ENCODE measurements at regions not wholly inside any gene's neighbourhood (a gene's known extent, or its start where the extent isn't known, plus 50 kb on each side); places are given as distances from the start of the nearest gene placed in this dataset.

DNA sequence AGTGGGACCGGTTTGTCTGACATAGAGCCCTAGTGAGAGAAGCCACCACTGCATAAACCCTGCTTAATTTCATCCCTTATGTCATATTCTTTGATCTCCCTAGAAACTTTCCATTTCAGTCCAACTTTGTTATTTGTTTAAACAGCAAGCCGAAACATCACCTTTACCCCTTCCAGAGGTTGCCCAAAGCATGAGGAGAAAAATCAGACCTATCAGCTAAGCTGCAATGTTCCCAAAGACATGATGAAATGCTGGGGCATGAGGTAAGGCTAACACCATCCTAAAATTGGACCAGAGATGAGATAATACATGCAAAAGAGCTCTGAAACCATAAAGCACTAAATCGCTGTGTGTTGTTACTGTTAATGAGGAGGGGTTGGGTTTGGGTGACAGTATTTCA lies 447.9 kb upstream of the ACVR2A start:
- DNase-seq = no peak

DNA sequence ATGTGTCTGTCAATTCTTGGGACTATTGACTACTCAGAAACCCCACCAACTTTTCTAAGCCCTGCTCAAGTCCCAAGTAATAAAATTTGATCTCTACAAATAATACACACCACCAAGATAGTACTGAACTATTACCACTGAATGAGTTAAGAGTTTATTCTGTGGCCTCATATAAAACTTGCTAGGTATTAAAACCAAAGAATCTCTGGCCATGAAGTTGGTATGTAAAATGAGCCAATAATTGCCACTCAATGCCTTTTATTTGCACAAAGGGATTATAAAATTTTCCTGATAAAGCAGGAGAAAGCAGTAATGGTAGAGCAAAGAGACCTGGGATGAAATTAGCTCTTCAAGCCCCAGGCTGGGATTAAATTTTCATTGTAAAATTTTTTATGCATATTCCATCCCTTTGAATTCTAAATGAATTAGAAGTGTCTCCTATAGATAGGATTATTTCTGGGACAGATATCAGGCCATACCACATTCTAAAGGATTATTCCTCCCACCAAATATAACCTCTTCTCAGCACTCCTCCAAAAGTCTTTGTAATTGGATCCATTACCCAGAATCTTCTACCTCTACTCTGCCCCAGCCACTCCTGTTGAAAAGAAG lies 450.5 kb upstream of the ACVR2A start:
- no peak for DNase-seq

DNA sequence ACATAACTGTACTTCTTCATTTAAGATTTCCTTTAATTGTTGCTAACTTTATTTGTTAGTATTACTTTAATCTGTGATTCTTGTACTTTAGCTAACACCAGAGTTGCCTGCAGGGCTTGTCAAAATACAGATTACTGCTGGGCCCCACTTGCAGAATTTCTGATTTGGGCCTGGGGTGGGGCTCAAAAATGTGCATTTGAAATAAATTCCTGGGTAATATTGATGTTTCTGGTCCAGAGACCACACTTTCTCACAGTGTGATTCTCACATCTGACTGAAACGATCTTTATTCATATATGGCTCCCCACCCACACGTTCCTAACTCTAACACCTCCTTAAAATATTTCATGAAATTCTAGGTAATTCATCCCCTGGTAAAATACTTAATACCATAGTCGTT lies 452.6 kb upstream of the ACVR2A start:
- no peak for DNase-seq

DNA sequence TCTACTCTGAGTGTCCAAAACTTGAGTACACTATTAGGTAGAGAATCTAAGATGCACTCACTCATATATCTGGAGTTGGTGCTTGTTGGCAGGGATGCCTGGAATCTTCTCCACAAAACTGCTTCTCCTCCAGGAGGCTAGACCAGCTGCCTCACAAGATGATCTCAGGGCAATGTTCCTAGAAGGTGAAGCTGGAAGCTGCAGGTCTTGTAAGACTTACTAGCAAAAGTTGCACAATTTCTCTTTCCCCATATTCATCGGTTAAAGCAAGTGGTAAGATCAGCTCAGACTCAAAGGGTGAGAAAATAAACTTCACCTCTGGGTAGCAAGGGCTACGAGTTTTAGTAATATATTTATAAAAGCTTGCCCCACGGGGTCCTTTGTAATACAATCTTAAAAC lies 454.4 kb upstream of the ACVR2A start:
- no peak for DNase-seq

DNA sequence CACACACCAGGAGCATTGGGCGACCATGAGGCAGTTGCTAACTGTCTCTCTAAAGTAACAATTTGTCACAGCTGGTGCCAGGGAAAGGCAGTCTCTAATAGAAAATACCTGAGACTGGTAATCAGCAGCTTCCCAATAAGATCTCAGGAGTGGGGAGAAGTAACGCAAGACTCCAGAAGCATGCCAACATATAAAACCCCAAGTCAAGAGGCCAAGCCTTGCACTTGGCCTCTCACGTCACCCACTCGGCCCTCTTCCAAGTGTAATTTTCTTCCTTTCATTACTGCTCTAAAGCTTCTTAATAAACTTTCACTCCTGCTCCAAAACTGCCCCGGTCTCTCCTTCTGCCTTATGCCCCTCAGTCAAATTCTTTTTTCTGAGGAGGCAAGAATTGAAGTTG lies 455.6 kb upstream of the ACVR2A start:
- DNase-seq = no peak

DNA sequence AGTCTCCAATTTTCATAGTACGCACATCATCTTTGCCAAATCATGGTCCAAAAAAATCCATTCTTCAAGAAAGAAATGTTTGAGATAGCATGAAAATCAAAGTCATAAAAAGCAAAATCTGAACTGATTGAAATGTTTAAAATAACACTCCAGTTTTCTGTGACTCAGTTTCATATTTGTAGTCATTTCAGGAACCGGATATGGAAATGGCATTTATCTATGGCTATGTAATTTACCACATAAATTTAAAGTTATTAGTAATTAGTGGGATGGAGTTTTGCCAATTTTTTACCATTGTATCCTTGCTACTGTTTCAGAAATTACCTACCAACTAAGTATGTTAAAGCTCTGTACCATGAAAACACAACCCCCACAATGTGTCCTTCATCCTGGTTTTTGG lies 456.6 kb upstream of the ACVR2A start:
- DNase-seq = no peak

DNA sequence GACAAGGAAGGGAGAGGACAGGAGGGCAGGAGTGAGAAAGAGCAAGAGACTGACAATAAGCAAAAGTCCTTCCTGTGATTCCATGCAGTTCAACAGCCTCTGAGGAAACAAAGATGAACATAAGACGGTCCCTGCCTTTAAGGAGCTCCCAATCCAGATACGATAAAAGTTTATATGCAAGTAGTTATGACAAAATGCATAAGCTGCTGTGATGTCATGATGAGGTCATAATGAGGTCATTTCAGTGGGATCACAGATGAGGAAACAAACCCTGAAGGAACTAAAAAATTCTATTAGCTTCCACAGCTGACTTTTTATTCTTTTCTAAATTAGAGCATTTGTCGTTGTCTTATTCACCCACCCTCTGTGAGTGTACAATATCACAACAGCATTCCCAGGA lies 458.5 kb upstream of the ACVR2A start:
- DNase-seq = no peak

DNA sequence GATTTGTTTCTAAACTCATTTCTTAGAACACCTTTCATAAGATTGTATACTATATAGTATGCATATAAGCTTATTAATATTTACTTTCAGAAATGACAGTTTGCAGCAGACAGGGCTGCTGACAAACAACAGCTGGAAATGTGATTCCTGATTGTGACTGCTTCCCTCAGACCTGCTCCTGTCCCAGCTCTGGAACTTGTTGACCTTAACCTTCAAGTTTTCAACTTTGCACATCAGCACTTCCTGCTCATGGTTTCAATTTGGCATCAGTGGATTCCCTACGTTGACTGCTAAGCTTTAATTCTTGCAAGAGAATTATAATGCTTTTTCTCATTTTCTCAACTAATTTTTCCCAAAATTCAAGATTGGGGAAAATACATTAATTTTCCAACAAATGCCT lies 459.2 kb upstream of the ACVR2A start:
- DNase-seq = no peak

DNA sequence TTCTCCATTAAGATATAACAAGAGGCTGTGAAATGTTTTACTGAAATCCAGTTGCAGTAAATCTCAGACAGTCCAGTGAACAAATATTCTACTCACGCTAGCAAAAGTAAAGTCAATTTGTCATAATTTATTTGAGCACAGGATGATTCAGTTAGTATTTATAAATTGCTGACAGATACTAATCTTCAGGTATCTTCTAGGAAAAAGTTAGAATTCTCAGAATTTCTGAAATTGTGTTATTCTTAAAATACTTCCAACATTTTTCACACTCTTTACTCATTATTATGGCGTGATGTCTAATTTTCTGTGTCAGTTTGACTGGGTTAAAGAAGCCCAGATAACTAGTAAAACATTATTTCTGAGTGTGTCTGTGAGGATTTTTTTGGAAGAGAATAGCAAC lies 460.2 kb upstream of the ACVR2A start:
- no peak for DNase-seq

DNA sequence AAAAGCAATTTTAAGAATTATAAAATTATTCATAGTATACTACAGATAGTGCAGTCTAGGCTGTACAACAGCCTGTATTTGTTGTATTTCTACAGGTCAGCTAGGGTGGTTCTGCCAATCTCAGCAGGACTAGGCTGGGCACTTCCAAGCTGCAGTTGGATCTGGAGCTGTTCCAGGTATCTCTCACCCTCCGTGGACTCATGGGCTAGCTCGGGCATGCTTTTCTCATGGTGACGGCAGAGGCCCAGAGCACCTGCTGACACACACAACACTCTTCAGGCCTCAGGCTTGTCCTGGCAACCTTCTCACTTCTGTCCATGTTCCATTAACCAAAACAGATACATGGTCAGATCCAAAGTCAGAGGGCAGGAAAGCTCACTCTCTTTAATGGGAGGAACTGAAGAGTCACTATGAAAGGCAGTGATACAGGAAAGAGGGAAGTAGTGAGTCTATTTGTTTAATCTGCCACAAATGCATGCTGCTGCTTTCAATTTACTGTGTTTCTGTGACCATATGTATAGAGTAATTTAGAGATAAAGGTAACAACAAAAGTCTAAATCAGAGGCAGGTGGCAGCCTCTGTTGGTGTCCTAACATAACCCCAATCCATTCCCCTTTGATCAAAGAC lies 462.4 kb upstream of the ACVR2A start:
- no peak for DNase-seq

DNA sequence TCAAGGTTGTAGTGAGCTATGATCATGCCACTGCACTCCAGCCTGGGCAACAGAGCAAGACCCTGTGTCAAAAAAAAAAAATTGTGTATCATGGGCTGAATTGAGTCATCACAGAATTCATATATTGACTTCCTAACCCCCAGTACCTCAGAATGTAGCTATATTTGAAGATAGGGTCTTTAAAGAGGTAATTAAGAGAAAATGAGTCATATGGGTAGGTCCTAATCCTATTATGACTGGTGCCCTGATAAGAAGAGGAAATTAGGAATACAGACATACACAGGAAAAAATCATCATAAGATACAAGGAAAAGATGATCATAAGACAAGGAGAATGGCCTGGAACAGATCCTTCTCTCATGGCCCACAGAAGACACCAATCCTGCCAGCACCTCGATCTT lies 466.4 kb upstream of the ACVR2A start:
- no peak for DNase-seq

DNA sequence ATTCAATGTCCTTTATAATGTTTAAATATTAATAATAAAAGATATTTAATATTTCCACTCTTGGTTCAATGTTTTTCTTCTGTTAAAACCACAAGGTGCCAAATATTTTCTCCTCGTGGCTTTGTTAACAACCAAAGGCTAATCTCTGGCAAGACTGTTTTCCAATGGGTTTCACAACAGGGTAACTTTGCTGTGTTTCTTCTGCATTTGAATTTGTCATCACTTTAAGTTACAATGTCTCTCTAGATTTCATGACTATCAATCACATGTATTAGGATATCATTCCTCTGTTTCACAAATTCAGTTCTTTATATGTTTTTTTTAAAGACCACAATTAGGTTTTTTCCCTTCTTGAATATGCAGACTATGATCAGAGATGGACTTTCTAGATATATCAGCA lies 469.8 kb upstream of the ACVR2A start:
- no peak for DNase-seq

DNA sequence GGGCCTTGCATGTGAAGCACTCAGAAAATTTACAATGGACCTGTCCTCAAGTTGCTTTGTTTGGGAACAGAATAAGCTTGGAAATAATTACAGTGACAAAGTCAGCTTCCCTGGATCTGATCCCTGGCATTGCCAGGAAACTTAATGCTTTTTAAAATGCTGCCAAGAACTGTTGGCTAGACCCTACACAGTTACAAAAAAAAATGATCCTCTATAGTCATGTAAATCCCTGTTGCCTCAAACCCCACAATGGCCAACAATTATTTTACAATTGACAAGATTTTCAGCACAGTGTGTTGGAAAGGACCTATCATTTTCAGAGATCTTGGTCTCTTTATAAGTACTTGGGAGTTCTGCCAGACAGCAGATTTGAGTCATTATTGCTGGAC lies 470.4 kb upstream of the ACVR2A start:
- no peak for DNase-seq

DNA sequence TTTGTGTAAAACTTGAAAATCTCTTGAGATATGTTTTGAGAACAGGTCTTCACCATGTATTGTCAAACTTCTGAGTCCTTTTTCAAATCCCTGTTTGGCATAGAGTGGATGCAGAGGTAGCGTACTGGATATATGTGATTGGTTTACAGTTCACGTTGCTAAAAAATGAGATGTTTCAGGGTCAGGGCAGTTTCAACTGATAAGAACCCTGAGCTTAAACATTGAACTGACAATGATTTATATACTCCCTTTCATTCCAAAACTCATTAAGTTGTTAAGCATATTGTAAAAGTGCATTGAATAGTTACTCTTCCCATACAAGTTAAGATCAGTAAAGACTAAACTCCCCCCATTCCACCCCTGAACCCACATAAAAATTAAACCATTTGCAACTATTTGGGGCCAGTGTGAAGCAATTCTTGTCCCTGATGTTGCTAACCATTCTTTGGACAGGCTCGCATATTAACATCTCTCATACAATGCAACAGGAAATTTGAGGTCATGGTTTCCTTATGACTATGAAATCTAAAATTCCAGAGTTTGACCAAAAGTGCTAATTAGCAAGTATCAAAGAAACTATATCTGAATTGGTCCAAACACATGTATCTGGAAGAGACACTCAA lies 470.9 kb upstream of the ACVR2A start:
- no peak for DNase-seq

DNA sequence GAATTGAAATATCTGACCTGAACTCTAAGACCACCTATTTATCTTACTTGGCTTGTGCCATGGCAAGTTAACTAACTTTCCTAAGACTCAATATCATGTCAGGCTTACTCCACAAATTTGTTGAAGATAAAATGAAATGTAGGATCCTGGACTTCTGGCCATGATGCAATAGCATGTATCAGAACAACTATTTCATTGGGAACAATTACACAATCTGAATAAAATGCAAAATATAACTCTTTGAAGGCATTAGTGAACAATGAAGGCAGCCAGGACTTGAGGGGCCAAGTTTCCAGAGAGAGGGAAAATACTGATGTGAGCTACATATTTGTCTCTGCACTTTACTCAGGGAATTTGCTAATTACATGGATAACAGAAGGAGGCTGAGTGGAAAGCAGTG lies 476.5 kb upstream of the ACVR2A start:
- DNase-seq = no peak

DNA sequence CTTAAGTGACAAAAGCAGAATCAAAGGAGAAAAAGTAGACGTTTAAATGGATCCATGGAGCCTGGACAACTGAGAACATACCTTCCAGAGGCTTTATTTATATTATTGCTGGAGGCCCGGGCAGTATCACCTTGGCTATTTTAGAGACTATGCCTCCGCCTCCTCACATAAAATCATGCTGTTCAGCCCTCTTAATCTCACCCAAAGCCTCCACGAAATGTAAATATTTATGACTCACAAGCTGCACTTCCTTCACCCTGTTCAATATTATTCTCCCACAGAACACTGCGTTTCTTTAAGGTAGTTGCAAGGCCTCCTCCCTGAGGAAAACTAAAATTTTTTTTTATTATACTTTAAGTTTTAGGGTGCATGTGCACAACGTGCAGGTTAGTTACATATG lies 478.6 kb upstream of the ACVR2A start:
- no peak for DNase-seq

DNA sequence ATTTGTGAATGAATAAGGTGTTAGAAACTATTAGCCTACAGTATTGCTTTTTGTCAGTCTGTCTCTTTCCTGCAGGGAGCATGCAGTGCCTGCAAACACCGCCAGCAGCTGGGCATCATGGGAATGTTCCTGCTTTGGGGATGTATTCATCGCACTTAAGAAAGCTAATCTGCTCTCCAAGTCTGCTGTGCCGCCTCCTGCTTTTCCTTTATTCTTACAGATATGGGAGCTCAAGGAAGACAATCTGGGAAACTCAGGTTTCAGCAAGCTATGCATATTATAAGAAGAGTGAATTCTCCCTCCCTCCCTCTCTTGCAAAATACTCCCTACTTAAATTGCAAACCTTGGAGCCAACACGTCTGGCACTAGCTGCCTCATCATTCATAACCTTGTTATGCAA lies 479.2 kb upstream of the ACVR2A start:
- no peak for DNase-seq

DNA sequence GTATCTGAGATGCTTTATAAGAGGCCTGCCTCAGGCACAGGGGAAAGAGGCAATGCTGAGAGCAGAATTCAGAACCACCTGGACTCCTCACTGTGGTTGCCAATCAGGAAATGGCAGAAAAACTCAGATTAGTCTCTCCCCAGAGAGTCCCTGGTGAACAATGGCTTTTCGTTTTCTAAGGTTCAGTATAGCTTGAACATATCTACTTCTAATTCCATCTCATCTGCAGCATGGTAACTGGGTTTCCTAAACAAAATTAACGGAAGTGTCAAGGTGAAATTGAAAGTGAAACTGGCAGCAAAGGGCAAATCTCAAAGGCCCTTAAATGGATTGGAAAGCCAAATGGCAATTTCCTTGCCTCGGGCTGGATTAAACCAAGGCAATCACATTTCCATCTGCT lies 480.2 kb upstream of the ACVR2A start:
- DNase-seq = peak in 2 of 6 experiments; percentile 12 to 18

DNA sequence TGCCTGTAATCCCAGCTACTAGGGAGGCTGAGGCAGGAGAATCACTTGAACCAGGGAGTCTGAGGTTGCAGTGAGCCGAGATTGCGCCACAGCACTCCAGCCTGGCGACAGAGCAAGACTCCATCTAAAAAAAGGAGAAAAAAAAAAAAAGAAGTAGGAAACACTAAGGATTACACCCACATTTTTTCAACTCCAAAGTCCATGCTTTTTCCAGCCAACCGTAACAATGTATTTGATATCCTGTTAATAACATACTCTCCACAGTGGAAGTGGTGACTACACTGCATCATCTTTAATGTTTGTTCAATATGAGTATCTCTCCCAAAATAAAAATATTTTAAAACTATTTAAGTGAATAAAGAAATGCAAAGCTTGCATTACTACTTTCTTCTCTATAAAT lies 481.6 kb upstream of the ACVR2A start:
- DNase-seq = no peak

DNA sequence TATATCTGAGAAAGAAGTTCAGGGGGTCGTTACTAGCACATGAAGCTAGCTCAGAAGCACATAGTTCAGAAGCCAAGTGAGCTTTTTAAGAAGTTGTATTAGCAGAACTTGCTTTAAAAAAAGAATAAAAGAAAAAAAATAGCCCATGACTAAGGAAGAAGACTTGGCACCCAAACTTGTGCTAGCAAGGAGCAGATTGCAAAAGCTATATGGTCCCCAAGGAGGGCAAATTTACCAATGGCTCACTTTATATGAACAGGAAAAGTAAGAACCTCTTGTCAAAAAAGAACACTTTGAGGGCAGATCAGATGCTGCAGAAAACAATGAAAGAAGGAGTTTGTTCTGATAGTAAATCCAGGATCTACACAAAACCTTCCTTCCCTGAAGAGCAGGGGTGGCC lies 486.5 kb upstream of the ACVR2A start:
- no peak for DNase-seq

DNA sequence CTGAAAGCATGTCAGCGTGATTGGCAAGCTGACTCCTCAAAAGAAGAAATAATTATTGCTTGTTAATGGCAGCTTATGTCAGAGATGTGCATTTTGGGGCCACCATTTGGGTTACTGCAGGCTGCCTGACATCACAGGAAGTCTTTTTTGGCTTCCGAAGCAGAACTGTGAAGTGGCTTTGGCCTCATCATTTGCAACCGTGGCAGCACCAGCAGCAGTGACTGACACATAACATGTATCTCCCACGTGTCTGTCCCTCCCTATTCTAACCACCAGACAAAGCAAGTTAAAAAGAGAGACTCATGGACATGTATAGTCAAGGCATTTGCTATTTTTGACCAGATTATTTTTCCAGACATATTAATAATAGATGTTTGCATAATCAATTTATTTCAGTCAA lies 488.7 kb upstream of the ACVR2A start:
- DNase-seq = no peak

DNA sequence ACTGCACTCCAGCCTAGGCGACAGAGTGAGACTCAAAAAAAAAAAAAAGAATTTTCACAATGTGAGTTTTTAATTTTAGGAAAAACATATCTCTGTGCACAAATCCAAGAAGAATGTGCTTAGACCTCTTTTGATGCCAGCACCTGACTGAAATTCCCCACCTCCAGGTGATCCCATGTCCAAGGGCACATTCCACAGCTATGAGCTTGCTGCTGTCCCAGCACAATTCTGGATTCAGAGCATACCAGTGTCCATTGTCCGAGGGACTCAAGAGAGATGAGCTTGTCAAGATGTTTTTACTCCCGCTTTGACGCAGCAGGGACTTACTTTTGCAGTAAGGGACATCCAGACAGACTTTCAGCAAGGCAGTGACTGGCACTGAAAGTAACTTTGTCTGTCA lies 489.1 kb upstream of the ACVR2A start:
- DNase-seq = no peak

DNA sequence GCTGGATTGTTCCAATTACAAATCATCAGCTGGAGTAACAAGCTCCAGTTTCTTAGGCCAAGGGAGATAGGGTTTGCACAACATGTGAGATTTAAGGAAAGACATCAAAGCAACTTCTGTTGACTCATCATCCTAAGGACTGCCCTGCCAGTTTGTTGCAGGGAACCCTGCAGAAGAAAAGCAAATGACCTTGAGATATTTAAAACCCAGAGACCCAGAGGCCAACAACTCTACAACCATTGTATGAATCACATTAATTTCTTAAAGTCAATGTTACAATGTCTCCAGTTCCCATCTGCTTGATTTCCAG lies 491.8 kb upstream of the ACVR2A start:
- no peak for DNase-seq

DNA sequence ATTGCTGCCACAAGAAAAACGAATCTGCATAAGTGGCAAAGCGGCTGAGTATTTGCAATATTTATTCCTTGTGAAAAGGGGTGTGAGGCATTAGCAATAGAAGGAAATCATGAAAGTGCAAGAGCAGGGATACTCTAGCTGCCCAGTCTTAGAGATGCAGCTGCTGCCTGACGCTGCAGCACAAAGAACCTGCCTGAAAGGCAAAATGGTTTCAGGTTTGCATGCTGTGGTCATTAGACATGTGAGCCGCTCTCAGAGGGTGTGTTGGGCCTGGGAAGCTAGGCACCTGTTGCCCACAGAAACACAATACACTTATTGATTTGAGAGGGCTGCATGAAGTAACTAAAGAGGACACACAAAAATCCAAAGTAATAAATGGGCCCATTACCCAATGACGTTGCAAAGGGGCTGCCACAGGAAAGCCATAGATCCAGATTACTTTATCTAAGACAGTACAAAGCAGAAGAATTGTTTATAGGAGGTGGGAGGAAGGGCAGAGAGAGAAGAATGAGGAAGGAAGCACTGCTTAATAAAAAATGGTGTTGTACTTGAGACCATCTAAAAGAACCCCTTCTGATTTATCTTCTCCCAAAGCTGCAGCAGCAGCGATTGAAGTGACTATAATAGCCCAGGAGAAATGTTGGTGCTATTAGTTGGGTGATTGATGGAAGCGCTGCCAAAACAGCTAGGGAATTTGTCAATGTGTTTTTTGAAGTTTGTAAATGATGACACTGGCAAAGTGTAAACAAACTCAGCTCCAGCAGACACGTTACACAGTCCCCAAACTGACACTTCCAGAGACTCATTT lies 492.4 kb upstream of the ACVR2A start:
- no peak for DNase-seq

Measured in stimulated activated naive CD4-positive, alpha-beta T cell (primary cell).